ENCODE measurements at regions not wholly inside any gene's neighbourhood (a gene's known extent, or its start where the extent isn't known, plus 50 kb on each side); places are given as distances from the start of the nearest gene placed in this dataset.

DNA sequence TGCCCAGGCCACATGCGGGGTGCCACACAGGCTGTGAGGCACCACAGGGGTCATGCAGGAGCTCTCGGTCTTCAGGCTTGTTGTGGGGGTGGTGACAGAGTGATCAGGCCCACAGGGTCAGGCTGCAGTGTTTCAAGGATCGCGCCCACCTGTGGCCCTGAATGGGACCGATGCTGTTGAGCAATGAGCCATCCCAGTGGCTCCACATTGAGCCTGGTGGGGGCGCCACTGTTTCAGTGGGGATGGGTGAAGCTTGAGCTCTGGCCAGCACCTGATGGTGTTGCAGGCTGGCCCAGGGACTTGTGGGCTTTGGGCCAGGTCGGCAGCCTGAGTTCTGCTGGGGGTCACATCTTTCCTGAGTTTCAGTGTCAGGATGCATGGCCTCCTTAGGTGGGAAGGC, 230.1 kb downstream of the UBE3A start:
- DNase-seq, result no peak
- no peak overlapping the region for H3K9ac ChIP-seq
- H3K79me2 ChIP-seq (ENCODE audit: insufficient read depth), result no peaks in the 10 kb centered on the region
- H3K27me3 ChIP-seq (ENCODE audit: insufficient read depth), result no peaks in the 10 kb centered on the region
- H3K4me3 ChIP-seq (ENCODE audit: low read depth in 2 of 2, low read length in 1 of 2), result no peak overlapping the region
- H3K27ac ChIP-seq (ENCODE audit: low read depth in 2 of 2, low read length in 1 of 2), result no peak overlapping the region
- no peak overlapping the region for H2AFZ ChIP-seq (ENCODE audit: low read depth)
- no peaks in the 10 kb centered on the region for H3K9me3 ChIP-seq
- H3K36me3 ChIP-seq (replicated peaks in 1 of 2; ENCODE audit: control insufficient read depth in 1 of 2, insufficient read depth in 2 of 2, low read length in 1 of 2), result no peaks in the 10 kb centered on the region
- H3F3A ChIP-seq (replicated peaks; ENCODE audit: insufficient read depth), result no peaks in the 10 kb centered on the region
- POLR2A ChIA-PET, result no interaction called here
- H3K4me1 ChIP-seq (ENCODE audit: control insufficient read depth in 1 of 2, insufficient read depth in 2 of 2, low read depth in 1 of 2, low read length in 1 of 2), result no peaks in the 10 kb centered on the region
- CTCF ChIA-PET, result no interaction called here
- H3K4me2 ChIP-seq, result no peak overlapping the region
- H4K20me1 ChIP-seq (ENCODE audit: insufficient read depth), result no peaks in the 10 kb centered on the region
- TF ChIP-seq ZBTB33 (IDR thresholded peaks at IDR 0.05; ENCODE audit: borderline replicate concordance, low read depth), result no peak
- TF ChIP-seq, protein P1, sequence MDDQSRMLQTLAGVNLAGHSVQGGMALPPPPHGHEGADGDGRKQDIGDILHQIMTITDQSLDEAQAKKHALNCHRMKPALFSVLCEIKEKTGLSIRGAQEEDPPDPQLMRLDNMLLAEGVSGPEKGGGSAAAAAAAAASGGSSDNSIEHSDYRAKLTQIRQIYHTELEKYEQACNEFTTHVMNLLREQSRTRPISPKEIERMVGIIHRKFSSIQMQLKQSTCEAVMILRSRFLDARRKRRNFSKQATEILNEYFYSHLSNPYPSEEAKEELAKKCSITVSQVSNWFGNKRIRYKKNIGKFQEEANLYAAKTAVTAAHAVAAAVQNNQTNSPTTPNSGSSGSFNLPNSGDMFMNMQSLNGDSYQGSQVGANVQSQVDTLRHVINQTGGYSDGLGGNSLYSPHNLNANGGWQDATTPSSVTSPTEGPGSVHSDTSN (IDR thresholded peaks at IDR 0.05), result no peak
- WGBS (ENCODE audit: low lambda C conversion rate), result 0% methylated on average over 3 of the region's 7 CpGs
- H3K9me2 ChIP-seq, result no peaks in the 10 kb centered on the region

DNA sequence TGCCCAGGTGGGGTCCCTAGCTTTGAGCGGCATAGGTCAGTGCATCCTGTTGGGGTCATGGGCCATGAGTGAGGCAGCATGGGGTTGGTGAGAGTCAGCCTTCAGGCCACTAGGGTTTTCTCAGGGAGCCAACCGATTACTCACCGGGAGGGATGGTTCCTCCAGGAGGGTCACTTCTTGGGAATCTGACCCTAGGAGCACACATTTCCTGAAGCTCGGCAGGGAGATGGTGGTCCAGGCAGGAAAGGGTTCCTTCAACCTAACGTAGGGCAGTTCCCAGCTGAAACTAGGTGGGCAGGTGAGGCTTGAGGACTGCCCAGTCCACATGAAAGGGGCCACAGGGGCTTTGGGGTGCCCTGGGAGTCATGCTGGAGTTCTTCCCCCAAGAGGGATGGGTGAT, 218.0 kb downstream of the UBE3A start:
- WGBS (ENCODE audit: low lambda C conversion rate), result 35% methylated on average over 5 of the region's 5 CpGs
- Histone ChIP-seq H3F3A (replicated peaks; ENCODE audit: insufficient read depth) (no peaks in the 10 kb centered on the region), H3K27me3 (ENCODE audit: insufficient read depth) (no peaks in the 10 kb centered on the region), H3K27ac (ENCODE audit: low read depth in 2 of 2, low read length in 1 of 2) (no peak overlapping the region), H3K9me2 (no peaks in the 10 kb centered on the region), H3K9me3 (no peaks in the 10 kb centered on the region), H3K4me2 (no peak overlapping the region), H3K4me1 (ENCODE audit: control insufficient read depth in 1 of 2, insufficient read depth in 2 of 2, low read depth in 1 of 2, low read length in 1 of 2) (no peaks in the 10 kb centered on the region), H2AFZ (ENCODE audit: low read depth) (no peak overlapping the region), H4K20me1 (ENCODE audit: insufficient read depth) (no peaks in the 10 kb centered on the region), H3K9ac (no peak overlapping the region), H3K36me3 (replicated peaks in 1 of 2; ENCODE audit: control insufficient read depth in 1 of 2, insufficient read depth in 2 of 2, low read length in 1 of 2) (no peaks in the 10 kb centered on the region), H3K4me3 (ENCODE audit: low read depth in 2 of 2, low read length in 1 of 2) (no peak overlapping the region), H3K79me2 (ENCODE audit: insufficient read depth) (no peaks in the 10 kb centered on the region)
- POLR2A ChIA-PET, result no interaction called here
- TF ChIP-seq, protein P2, sequence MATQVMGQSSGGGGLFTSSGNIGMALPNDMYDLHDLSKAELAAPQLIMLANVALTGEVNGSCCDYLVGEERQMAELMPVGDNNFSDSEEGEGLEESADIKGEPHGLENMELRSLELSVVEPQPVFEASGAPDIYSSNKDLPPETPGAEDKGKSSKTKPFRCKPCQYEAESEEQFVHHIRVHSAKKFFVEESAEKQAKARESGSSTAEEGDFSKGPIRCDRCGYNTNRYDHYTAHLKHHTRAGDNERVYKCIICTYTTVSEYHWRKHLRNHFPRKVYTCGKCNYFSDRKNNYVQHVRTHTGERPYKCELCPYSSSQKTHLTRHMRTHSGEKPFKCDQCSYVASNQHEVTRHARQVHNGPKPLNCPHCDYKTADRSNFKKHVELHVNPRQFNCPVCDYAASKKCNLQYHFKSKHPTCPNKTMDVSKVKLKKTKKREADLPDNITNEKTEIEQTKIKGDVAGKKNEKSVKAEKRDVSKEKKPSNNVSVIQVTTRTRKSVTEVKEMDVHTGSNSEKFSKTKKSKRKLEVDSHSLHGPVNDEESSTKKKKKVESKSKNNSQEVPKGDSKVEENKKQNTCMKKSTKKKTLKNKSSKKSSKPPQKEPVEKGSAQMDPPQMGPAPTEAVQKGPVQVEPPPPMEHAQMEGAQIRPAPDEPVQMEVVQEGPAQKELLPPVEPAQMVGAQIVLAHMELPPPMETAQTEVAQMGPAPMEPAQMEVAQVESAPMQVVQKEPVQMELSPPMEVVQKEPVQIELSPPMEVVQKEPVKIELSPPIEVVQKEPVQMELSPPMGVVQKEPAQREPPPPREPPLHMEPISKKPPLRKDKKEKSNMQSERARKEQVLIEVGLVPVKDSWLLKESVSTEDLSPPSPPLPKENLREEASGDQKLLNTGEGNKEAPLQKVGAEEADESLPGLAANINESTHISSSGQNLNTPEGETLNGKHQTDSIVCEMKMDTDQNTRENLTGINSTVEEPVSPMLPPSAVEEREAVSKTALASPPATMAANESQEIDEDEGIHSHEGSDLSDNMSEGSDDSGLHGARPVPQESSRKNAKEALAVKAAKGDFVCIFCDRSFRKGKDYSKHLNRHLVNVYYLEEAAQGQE (IDR thresholded peaks at IDR 0.05; ENCODE audit: low read depth, low read length), result no peak
- TF ChIP-seq SMC3 (IDR thresholded peaks at IDR 0.05; ENCODE audit: low read depth, low read length) (no peak), TAF1 (IDR thresholded peaks at IDR 0.05; ENCODE audit: borderline replicate concordance, low read depth, low read length) (no peak), USF1 (IDR thresholded peaks at IDR 0.05; ENCODE audit: borderline replicate concordance, low read depth) (no peak), RAD21 (IDR thresholded peaks at IDR 0.05; ENCODE audit: low read length) (no peak), JUND (IDR thresholded peaks at IDR 0.05) (no peak)
- CTCF ChIA-PET, result no interaction called here
- DNase-seq, result no peak
